GM20000 (cell line): ENCODE measurements at regions not wholly inside any gene's neighbourhood (a gene's known extent, or its start where the extent isn't known, plus 50 kb on each side); places are given as distances from the start of the nearest gene placed in this dataset.

Experiments
- DNase-seq: peaks from one replicate; pipeline ENCODE4 v3.0.0; 2012; ENCODE audit warnings: low spot score
- CTCF ChIP-seq: IDR thresholded peaks from 2 replicates; pipeline ENCODE4 v1.5.1; 2012; ENCODE audit warnings: mild to moderate bottlenecking, control low read depth; ENCODE audit errors: extremely low read depth, missing control alignments

GRCh38 chr12:41856228-41856627 lies 288.4 kb downstream of the GXYLT1 start:
- no peak for DNase-seq
- no peak for TF ChIP-seq CTCF

GRCh38 chr12:41850046-41850445 lies 294.6 kb downstream of the GXYLT1 start:
- DNase-seq: no peak
- no peak for TF ChIP-seq CTCF

- no peak for TF ChIP-seq CTCF
- DNase-seq: no peak
Observed at GRCh38 chr12:41846718-41847117, 298.0 kb downstream of the GXYLT1 start.

GRCh38 chr12:41836416-41836815 lies 308.3 kb downstream of the GXYLT1 start:
- no peak for DNase-seq
- no peak for TF ChIP-seq CTCF

- DNase-seq: no peak
- TF ChIP-seq CTCF: no peak
Observed at GRCh38 chr12:41835556-41835955, 309.1 kb downstream of the GXYLT1 start.

- no peak for TF ChIP-seq CTCF
- DNase-seq: no peak
Observed at GRCh38 chr12:41819948-41820347, 324.7 kb downstream of the GXYLT1 start.

- no peak for DNase-seq
- TF ChIP-seq CTCF: no peak
Observed at GRCh38 chr12:41804026-41804425, 340.6 kb downstream of the GXYLT1 start.
